GM21529 (cell line): ENCODE measurements at regions not wholly inside any gene's neighbourhood (a gene's known extent, or its start where the extent isn't known, plus 50 kb on each side); places are given as distances from the start of the nearest gene placed in this dataset.
"Not testable (repeated sequence)": the region's sequence is repeated elsewhere in the genome, so short reads cannot be mapped to it uniquely, and the experiment has no call there.

ENCODE experiments used
- ATAC-seq: cut with Tn5 transposase; IDR thresholded peaks from one replicate; pipeline ENCODE4 v1.9.1; 2021; ENCODE audit not compliant: unreplicated experiment

DNA sequence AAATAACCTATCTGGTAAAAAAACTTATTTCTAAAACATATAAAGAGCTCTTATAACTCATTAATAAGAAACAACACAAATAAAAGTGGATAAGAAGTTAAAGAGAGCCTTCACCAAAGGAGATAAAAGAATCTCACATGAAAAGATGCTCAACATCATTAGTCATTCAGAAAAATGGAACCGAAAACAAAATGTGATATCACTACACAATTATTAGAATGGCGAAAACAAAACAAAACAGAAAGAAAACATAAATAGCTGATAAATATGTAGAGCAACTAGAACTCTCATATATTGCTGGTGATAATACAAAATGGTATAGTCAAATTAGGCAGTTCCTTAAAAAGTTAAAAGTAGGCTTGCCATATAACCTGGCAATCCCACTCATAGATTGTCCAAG, 1109.3 kb downstream of the PLA2G4A start:
- no peak for ATAC-seq

DNA sequence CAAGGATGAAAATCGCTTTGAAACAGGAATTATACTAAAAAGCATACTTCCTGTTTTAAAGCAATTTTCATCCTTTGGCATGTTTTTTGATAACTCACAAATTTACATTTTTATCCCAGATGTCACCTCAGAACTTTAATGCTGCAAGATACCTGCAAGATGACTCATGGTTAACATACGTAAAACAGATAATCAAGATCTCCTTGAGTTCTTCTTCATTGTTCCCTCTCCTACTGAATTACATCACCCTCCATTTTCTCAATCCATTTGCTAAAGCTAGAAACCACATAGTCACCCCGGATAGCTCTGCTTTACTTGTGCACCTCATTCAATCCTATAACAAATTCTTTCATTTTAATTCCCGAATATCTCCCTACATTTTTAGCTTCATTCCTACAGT, 1114.2 kb downstream of the PLA2G4A start:
- ATAC-seq = no peak

DNA sequence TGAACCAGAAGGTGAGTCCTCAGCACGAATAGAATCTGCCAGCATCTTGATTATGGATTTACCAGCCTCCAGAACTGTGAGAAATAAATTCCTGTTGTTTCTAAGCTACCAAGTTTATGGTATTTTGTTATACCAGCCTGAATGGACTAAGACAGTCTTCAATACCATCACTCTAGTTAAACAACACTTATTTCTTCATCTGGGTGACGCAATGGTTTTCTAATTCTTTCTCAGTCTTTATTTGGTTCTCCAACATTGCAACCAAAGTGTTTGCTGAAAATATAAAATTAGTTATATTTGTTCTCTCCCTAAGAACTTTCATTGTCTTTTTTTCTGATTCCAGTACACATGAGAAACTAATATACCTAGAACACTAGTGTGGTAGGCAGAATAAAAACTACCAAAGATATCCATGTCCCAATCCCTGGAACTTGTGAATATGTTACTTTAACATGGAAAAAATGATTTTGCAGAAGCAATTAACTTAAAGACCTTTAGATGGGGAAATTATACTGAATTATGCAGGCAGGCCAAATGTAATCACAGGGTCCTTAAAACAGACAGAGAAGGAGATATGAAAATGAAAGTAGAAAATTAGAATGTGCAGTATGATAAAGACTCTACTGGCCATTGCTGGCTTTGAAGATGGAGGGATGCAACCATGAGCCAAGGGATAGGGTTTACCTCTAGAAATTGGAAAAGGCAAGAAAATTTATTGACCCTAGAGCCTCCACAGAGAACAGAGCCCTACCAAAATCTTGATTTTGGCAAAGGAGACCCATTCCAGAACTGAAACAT, 1115.1 kb downstream of the PLA2G4A start:
- ATAC-seq = no peak

DNA sequence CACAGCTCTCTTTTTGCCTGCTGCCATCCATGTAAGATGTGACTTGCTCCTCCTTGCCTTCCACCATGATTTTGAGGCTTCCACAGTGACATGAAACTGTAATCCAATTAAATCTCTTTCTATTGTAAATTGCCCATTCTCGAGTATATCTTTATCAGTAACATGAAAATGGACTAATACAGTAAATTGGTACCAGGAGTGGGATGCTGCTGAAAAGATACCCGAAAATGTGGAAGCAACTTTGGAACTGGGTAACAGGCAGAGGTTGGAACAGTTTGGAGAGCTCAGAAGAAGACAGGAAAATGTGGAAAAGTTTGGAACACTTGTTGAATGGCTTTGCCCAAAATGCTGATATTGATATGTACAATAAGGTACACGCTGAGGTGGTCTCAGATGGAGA, 1117.9 kb downstream of the PLA2G4A start:
- ATAC-seq = not testable (repeated sequence)

DNA sequence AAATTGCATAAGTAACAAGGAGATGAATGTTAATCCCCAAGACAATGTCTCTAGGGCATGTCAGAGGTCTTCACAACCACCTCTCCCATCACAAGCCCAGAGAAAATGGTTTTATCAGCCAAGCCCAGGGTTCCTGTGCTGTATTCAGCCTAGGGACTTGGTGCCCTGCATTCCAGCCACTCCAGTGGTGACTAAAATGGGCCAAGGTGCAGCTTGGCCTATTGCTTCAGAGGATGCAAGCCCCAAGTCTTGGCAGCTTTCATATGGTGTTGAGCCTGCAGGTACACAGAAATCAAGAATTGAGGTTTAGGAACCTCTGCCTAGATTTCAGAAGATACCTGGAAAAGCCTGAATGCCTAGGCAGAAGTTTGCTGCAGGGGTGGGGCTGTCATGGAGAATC, 1118.6 kb downstream of the PLA2G4A start:
- no peak for ATAC-seq

DNA sequence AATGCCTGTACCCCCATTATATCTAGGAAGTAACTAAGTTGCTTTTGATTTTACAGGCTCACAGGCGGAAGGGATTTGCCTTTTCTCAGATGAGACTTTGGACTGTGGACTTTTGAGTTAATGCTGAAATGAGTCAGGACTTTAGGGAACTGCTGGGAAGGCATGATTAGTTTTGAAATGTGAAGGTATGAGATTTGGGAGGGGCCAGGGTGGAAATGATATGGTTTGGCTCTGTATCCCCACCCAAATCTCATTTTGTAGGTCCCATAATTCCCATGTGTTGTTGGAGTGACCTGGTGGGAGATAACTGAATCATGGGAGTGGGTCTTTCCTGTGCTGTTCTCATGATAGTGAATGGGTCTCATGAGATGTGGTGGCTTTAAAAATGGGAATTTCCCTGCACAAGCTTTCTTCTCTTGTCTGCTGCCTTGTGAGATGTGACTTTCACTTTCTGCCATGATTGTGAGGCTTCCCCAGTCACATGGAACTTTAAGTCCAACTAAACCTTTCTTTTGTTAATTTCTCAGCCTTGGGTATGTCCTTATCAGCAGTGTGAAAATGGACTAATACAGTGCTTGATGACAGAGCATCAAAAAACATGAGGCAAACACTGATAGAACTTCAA, 1119.5 kb downstream of the PLA2G4A start:
- ATAC-seq = no peak

DNA sequence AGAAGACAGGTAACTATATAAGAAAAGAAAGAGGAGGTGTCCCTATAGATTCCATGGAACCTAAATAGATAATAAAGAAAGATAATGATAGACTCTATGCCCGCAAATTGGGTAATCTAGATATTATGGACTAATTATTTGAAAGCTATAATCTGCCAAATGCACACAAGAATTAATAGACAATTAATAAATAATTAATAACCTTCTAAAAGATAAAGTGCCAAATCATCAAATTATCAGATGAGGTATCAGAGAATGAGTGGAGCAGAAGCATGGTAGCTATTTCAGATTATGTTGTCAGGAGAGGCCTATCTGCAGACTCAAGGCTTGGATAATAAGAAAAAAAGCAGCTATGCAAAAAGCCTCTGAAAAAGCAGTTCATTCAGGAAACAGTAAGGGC, 1120.8 kb downstream of the PLA2G4A start:
- no peak for ATAC-seq

DNA sequence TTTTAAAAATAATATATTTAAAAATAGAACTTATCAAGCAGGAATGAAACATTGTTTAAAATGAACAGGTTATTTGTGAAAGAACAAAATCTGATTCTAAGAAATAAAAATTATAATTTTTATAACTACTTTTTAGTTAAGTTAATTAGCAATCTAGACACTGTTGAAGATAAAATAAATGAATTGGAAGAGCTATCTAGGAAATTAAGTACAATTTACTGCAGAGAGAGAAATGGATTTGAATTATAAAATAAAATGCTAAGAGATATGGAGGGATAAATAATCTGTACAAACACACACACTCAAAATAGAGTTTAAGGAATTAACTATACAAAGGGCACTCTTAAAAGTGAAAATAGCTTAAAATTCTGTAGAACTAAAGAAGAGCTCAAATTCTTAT, 1123.1 kb downstream of the PLA2G4A start:
- ATAC-seq = no peak

DNA sequence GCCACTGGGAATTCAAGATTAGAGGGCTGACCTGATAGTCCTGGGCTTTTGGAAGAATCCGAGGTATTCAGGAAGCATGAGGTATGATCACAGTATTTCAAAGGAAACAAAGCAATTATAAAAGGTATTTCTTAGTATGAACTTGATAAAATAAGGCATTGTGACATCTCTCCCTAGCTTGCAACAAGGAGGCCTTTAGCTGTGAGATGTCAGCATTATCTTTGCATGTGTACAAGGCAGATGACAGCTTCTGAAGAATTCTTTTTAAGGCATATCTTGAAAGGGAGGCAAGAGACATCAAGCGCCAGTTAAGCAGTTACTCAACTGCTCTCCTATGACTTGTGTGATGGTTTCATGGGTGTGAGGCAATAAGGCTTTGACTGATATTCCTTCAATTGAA, 1123.7 kb downstream of the PLA2G4A start:
- no peak for ATAC-seq

DNA sequence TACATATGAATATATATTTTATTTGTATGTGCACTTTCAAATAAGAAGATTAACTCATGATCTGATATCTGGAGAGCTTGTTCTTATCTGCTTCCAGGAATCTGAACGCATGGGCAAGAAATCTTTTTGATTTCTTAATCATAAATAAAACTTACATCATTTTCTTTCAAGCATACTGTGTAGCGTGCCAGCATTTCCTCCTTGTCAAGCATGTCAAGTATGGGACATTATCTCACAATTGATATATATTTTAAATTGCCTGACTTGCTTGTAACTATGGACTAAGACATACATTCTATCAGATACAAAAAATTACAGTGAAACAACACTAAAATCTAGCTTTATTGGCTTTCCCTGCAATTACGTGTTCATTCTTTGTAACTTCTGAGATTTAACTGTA, 1128.2 kb downstream of the PLA2G4A start:
- ATAC-seq = no peak

DNA sequence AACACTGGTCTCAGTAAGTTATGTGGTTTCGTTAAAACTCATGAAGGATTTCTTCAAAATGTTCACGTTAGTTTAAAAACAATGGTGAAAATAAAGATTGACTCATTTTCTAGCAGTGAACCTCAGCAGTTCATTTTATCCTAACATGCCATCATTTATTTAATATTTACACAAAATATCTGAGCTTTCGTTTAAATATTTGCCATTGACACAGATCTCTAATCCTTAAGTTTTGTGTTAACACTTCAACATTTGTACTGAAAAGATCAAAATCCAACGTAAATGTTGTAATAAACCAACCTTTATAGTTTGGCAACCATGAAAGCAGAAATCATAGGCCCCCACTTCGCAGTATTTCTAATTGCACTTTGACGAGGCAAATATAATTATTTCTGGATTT, 1129.5 kb downstream of the PLA2G4A start:
- no peak for ATAC-seq

DNA sequence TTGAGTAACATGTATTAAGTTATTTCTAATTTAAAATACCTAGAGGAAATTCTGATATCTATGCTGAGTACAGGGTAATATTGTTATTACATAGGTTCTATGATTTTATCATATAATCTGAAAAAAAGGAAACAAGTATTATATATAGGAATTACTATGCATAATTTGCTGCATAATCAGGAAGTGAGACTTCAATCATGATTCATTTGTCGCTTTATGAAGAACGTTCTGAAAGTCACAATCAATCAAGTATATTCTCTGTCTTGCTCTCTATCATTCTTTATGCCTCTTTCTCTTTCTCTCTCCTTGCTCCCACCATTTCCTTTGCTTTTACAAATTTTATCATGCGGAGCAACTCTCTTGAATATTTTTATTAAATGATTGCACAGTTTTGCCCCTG, 1130.3 kb downstream of the PLA2G4A start:
- no peak for ATAC-seq

DNA sequence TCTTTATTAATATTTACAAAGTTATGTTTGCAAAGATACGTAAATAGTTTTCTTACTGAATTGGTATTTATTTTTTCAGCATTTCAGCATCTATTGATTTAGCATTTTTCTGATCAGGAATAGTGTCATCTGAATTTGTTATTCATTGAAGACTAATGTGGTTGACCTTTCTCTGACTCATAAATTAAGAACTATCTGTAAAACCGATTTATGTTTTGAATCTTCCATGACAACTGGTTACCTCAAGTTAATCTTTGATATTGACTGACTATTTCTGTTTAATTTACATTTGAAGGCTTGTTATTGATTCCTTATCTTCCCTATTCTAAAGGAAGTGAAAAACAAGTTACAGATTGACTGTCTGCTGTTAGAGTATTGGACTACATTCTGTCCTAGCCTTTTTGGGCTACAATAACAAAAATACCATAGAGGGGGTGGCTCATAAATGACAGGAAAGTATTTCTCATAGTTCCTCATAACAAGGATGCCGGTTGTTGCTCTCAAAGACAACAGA, 1131.4 kb downstream of the PLA2G4A start:
- ATAC-seq = no peak

DNA sequence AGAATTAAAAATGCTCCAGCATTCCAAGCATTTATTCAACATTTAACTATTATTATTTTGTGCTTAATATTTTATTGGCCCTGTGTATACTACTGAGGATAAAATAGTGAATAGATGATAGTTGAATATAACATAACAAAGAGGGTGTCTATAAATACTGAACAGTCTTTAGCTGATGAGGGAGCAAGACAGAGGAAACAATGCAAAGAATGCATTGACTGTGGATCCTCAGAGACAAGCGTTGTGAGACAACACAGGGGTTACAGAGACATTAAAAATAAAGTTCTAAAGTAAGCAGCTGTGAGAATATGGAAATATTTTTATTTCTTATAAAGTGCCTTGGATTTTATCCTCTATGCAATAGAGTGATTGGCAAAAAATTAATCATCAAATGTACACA, 1133.1 kb downstream of the PLA2G4A start:
- ATAC-seq = no peak

DNA sequence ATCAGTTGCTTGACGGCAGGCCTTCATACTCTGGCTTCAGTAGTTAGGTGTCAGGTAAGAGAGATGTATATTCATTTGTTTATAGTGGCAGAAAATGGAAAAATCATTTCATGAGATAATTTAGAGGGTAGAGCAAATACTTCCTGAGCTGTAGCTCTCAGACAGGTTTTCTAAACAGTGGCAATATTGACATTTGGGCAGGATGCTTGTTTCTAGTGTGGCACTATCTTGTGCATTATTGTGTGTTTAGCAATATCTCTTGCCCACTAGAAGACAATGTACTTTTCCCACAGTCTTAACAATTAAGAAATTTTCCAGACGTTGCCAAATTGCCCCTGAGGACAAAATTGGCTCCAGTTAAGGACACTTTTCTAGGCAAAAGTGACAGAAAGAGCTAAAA, 1143.1 kb downstream of the PLA2G4A start:
- ATAC-seq = no peak

DNA sequence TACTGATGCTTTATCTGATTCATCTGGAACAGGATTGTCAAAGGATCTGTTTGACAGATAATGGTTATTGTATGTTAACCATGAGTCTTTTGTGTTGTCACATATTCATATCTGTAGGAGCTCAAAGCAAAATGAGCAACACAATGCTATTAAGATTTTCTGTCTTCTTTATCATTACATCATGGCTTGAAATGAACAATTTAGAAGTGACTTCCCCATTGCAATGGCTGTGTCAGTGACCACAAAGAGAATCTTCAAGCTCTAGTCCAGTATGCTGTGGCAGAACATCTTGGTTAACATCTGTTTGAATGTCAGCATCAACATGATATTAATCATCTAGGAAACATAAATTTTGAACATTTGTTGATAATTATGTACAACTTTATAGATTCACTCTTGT, 1148.5 kb downstream of the PLA2G4A start:
- no peak for ATAC-seq

DNA sequence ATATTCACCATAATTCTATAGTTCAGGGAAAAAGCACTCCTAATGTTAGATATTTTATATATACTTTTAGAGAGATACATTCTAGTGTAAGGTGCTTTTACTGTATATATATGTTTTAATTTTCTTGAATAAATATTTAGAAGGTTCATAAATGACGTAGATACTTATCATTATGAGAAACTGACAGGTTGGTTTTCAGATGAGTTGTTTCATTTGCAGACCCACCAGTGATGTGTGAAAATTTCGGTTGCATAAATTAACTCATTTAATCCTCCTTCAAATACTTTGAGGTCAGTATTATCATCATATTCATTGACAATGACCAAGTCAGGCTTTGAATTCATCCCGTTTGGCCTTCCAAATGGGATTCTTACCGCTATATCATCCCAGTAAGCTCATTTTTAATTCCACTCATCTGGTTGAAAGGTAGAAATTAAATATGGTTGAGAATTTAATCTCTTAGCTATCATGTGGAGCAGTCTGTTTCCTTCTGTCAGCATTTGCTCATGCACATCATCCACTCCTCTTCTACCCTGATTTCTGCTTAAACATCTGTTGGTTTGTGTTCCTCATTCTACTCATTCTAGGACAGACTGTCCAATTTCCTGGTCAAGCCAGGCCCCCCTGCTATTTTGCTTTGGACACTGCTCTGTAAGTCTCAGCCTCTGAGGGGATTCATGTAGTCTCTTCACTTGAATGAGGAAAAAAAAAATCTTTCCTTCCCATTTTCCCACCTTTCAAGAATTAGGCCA, 1156.6 kb downstream of the PLA2G4A start:
- ATAC-seq = no peak

DNA sequence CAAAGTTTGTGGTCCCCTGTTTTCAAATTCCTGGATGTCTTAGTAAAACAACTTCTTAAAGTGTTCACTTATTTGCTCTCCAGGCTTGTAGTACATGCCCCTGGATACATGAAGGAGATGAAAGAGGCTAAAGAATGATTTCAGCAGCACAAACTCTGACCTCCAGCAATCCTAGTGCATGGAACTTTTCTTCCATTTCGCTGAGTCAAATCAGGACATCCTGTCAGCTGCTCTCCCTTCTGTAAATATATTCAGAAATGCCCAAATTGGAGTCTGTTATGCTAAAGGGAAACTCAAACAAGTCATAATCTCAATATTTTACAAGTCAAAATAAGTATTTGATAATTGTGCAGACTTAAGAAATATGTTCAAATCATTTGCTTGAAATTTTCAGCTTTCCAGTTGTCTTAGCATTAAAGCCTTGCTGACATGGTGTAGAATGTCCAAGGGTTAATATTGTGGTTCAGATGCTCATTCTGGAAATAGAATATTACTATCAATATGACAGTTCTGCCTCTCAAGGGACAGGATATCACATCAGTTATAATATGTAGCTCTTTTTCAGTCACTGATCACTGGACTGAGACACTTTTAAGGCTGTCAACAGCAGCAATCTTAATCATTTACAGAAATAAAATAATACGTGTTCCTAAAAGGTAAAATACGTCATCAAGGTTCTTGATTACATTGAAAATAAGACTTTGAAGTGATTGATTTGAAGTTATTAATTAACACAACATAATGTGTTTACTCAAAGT, 1157.3 kb downstream of the PLA2G4A start:
- ATAC-seq = peak; percentile 67

DNA sequence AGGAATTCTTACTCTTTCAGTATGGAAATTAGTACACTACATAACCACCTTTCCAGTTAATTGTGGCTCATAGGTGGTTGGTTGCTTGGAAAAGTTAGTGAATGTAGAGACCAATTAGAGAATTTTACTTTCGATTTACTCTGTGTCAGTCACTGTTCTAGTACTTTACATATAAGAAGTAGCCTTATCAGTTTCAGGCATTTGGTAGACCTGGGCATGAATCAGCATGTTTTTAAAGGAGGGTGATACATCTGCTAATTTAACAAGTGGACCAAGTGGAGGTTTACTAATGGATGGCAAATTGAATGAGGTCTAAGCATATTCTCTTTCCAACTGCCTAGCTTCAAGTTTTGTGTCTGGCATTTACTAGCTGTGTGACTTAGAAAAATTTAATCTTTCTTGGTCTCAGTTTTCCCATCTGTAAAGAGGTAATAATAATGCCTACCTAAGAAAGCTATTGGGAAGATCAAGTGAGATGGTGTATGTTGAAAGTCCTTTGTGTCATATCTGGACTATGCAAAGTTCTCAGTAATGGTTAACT, 1158.6 kb downstream of the PLA2G4A start:
- no peak for ATAC-seq

DNA sequence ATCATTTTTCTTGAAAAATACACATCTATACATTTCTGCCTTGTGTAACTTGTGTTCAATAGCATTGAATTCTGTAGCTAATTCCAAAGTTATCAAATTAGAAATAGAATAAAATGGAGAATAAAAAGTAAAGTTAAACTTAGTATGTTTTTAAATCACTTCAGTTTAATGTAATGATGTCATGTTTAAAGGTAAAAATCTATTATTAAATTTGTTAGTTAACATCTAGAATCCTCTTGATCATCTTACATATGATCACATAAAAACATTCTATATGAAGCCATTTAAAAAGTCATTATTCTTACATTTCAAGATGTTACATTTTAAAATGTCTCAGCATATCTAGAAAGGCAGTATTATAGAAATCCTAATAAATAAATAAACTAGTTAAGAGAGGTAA, 1163.2 kb downstream of the PLA2G4A start:
- ATAC-seq = no peak

DNA sequence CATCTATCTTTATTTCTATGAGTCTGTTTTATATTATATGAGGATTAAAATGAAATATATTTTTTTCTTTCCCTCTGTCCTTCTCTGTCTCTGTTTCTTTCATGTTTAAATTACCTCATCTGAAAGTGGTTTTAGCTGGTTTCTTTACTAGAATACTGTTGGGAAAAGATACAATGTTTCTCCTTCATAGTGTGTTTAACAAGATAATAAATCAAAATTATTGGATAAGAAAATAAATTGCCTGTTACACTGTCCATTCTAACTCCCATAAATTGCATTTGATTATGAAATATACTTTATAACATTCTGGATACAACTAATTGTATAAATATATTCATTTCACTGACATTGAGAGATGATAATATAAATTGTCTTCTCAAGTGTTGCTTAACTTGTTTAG, 1168.0 kb downstream of the PLA2G4A start:
- no peak for ATAC-seq
